ENCODE measurements at regions not wholly inside any gene's neighbourhood (a gene's known extent, or its start where the extent isn't known, plus 50 kb on each side); places are given as distances from the start of the nearest gene placed in this dataset.
"Not testable (repeated sequence)": the region's sequence is repeated elsewhere in the genome, so short reads cannot be mapped to it uniquely, and the experiment has no call there.

- TF ChIP-seq CTCF (IDR thresholded peaks at IDR 0.05; ENCODE audit: low read depth, low read length), result no peak
- DNase-seq, result no peak
Measured at GRCh38 chr18:55687106-55687505, 99.1 kb upstream of the TCF4 start.

GRCh38 chr18:55685638-55686037 lies 97.6 kb upstream of the TCF4 start:
- no peaks in the 10 kb centered on the region for H3K27me3 ChIP-seq (ENCODE audit: insufficient read depth, low read depth, severe bottlenecking)
- no peak overlapping the region for H3K4me3 ChIP-seq (ENCODE audit: low read depth, low read length)
- TF ChIP-seq CTCF (IDR thresholded peaks at IDR 0.05; ENCODE audit: low read depth, low read length), result no peak
- no peak overlapping the region for H3K27ac ChIP-seq
- no peaks in the 10 kb centered on the region for H3K9me3 ChIP-seq (ENCODE audit: severe bottlenecking)
- H3K36me3 ChIP-seq, result no peaks in the 10 kb centered on the region
- no peak for DNase-seq

More at GRCh38 chr18:55687106-55687505, 99.1 kb upstream of the TCF4 start:
- Histone ChIP-seq H3K9me3 (ENCODE audit: severe bottlenecking) (no peaks in the 10 kb centered on the region), H3K27me3 (ENCODE audit: insufficient read depth, low read depth, severe bottlenecking) (no peaks in the 10 kb centered on the region), H3K4me3 (ENCODE audit: low read depth, low read length) (no peak overlapping the region), H3K27ac (no peak overlapping the region), H3K36me3 (no peaks in the 10 kb centered on the region)

- no peak for TF ChIP-seq CTCF (IDR thresholded peaks at IDR 0.05; ENCODE audit: low read depth, low read length)
- H3K4me3 ChIP-seq (ENCODE audit: low read depth, low read length), result no peak overlapping the region
- H3K27ac ChIP-seq, result no peak overlapping the region
- no peak for DNase-seq
- no peaks in the 10 kb centered on the region for H3K9me3 ChIP-seq (ENCODE audit: severe bottlenecking)
- H3K27me3 ChIP-seq (ENCODE audit: insufficient read depth, low read depth, severe bottlenecking), result no peaks in the 10 kb centered on the region
- no peaks in the 10 kb centered on the region for H3K36me3 ChIP-seq
Measured at GRCh38 chr18:55672574-55673361, 84.8 kb upstream of the TCF4 start.

- Histone ChIP-seq H3K27me3 (ENCODE audit: insufficient read depth, low read depth, severe bottlenecking) (no peaks in the 10 kb centered on the region), H3K36me3 (no peaks in the 10 kb centered on the region), H3K4me3 (ENCODE audit: low read depth, low read length) (no peak overlapping the region), H3K9me3 (ENCODE audit: severe bottlenecking) (no peaks in the 10 kb centered on the region), H3K27ac (no peak overlapping the region)
- TF ChIP-seq CTCF (IDR thresholded peaks at IDR 0.05; ENCODE audit: low read depth, low read length), result no peak
- DNase-seq, result no peak
Measured at GRCh38 chr18:55665506-55665905, 77.5 kb upstream of the TCF4 start.

- not testable (repeated sequence) for H3K9me3 ChIP-seq (ENCODE audit: severe bottlenecking); H3K27me3 ChIP-seq (ENCODE audit: insufficient read depth, low read depth, severe bottlenecking); H3K36me3 ChIP-seq; H3K4me3 ChIP-seq (ENCODE audit: low read depth, low read length); DNase-seq; H3K27ac ChIP-seq
Measured at GRCh38 chr18:55664758-55665400, 76.9 kb upstream of the TCF4 start.

GRCh38 chr18:55663891-55664290 lies 75.9 kb upstream of the TCF4 start:
- Histone ChIP-seq H3K27ac (no peak overlapping the region), H3K9me3 (ENCODE audit: severe bottlenecking) (no peaks in the 10 kb centered on the region), H3K27me3 (ENCODE audit: insufficient read depth, low read depth, severe bottlenecking) (no peaks in the 10 kb centered on the region), H3K36me3 (no peaks in the 10 kb centered on the region), H3K4me3 (ENCODE audit: low read depth, low read length) (no peak overlapping the region)
- DNase-seq, result no peak
- no peak for TF ChIP-seq CTCF (IDR thresholded peaks at IDR 0.05; ENCODE audit: low read depth, low read length)
